ENCODE measurements at regions not wholly inside any gene's neighbourhood (a gene's known extent, or its start where the extent isn't known, plus 50 kb on each side); places are given as distances from the start of the nearest gene placed in this dataset.

DNA sequence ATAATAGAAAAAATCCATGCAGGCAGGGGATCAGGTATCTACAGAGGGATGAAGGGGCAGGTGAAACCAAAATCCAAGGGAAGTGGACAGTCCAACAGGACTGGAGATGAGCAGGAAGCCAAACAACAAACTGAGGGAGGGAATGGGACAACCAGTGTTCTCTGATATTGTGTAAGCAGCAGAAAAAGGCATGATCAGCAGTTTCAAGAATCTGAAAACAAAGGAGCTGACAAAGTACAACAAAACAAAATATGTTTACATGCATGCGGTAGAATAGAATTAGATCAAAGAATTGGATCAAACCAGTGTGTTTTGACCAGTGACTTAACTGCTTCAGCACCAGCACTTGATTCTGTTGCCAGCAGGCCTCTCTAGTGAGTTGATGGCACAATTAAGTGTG, 729.7 kb downstream of the RFPL4B start:
- Histone ChIP-seq H3K27ac (ENCODE audit: low read depth, low read length) (no peak overlapping the region), H3K9me3 (ENCODE audit: control insufficient read depth in 1 of 2, insufficient read depth in 1 of 2, low read depth in 1 of 2, low read length in 2 of 2) (no peaks in the 10 kb centered on the region), H3K4me1 (ENCODE audit: control insufficient read depth in 1 of 2, insufficient read depth in 2 of 2, low read length in 2 of 2) (0 out of 4 replicates have a peak, but pooled peaks cover 0 to 3% of the 10 kb centered on the region in 2 experiments), H3K4me2 (ENCODE audit: low read length) (no peak overlapping the region), H4K20me1 (ENCODE audit: insufficient read depth) (no peaks in the 10 kb centered on the region), H3K9me2 (ENCODE audit: insufficient read depth) (no peaks in the 10 kb centered on the region; the same call in 1 of the 2 replicates), H3K36me3 (ENCODE audit: control insufficient read depth in 1 of 2, insufficient read depth in 2 of 2, low read length in 2 of 2) (no peaks in the 10 kb centered on the region), H2AFZ (ENCODE audit: low read depth, low read length, poor library complexity, severe bottlenecking) (no peak overlapping the region), H3K79me2 (ENCODE audit: insufficient read depth, low read length) (no peaks in the 10 kb centered on the region), H3K27me3 (ENCODE audit: insufficient read depth, low read length) (no peaks in the 10 kb centered on the region), H3K4me3 (replicated peaks in 1 of 2; ENCODE audit: low read depth in 1 of 2, low read length in 2 of 2) (no peak overlapping the region), H3K9ac (ENCODE audit: low read length) (no peak overlapping the region)
- no peak for ATAC-seq
- no TSS peak for BruUV-seq (replicated peaks)
- ChIA-PET CTCF (no interaction called here), POLR2A (no interaction called here), RAD21 (ENCODE audit: low non-redundant PET in 1 of 2, low total read pairs in 2 of 2, uncharacterized antibody in 2 of 2, unreplicated experiment in 2 of 2) (no interaction called here)
- TF ChIP-seq SRF (IDR thresholded peaks at IDR 0.05; ENCODE audit: low read depth) (no peak), YY1 (IDR thresholded peaks at IDR 0.05; ENCODE audit: extremely low read depth, insufficient replicate concordance, low read depth, low read length) (no peak)
- TF ChIP-seq, protein P1, sequence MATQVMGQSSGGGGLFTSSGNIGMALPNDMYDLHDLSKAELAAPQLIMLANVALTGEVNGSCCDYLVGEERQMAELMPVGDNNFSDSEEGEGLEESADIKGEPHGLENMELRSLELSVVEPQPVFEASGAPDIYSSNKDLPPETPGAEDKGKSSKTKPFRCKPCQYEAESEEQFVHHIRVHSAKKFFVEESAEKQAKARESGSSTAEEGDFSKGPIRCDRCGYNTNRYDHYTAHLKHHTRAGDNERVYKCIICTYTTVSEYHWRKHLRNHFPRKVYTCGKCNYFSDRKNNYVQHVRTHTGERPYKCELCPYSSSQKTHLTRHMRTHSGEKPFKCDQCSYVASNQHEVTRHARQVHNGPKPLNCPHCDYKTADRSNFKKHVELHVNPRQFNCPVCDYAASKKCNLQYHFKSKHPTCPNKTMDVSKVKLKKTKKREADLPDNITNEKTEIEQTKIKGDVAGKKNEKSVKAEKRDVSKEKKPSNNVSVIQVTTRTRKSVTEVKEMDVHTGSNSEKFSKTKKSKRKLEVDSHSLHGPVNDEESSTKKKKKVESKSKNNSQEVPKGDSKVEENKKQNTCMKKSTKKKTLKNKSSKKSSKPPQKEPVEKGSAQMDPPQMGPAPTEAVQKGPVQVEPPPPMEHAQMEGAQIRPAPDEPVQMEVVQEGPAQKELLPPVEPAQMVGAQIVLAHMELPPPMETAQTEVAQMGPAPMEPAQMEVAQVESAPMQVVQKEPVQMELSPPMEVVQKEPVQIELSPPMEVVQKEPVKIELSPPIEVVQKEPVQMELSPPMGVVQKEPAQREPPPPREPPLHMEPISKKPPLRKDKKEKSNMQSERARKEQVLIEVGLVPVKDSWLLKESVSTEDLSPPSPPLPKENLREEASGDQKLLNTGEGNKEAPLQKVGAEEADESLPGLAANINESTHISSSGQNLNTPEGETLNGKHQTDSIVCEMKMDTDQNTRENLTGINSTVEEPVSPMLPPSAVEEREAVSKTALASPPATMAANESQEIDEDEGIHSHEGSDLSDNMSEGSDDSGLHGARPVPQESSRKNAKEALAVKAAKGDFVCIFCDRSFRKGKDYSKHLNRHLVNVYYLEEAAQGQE (IDR thresholded peaks at IDR 0.05; ENCODE audit: low read depth), result no peak
- no peak for DNase-seq (ENCODE audit: low read depth, low spot score)
- intact Hi-C loops (cut with micrococcal nuclease), result no loop called here

DNA sequence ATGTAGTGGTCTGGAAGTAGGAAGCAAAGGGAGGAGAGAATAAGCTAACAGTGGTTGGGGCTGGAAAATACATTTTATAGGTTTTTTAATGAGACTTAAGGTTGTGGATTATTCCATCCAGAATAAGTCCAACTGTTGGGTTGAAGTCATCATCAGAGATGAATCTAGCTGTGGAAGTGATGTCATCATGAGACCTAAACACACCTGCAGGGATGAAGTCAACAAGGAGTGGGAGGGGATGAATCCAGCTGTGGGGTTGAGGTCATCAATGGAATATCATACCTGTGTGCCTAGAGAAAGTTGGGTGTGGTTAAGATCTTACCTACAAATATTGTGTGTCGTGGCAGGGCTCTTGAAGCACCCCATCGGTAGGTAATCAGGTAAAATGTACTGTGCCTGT, 730.7 kb downstream of the RFPL4B start:
- Histone ChIP-seq H3K4me2 (ENCODE audit: low read length) (no peak overlapping the region), H3K9me3 (ENCODE audit: control insufficient read depth in 1 of 2, insufficient read depth in 1 of 2, low read depth in 1 of 2, low read length in 2 of 2) (no peaks in the 10 kb centered on the region), H3K36me3 (ENCODE audit: control insufficient read depth in 1 of 2, insufficient read depth in 2 of 2, low read length in 2 of 2) (no peaks in the 10 kb centered on the region), H3K4me1 (ENCODE audit: control insufficient read depth in 1 of 2, insufficient read depth in 2 of 2, low read length in 2 of 2) (0 out of 4 replicates have a peak, but pooled peaks cover 0 to 3% of the 10 kb centered on the region in 2 experiments), H3K9me2 (ENCODE audit: insufficient read depth) (no peaks in the 10 kb centered on the region; the same call in 1 of the 2 replicates), H3K9ac (ENCODE audit: low read length) (no peak overlapping the region), H3K79me2 (ENCODE audit: insufficient read depth, low read length) (no peaks in the 10 kb centered on the region), H4K20me1 (ENCODE audit: insufficient read depth) (no peaks in the 10 kb centered on the region), H2AFZ (ENCODE audit: low read depth, low read length, poor library complexity, severe bottlenecking) (no peak overlapping the region), H3K27me3 (ENCODE audit: insufficient read depth, low read length) (no peaks in the 10 kb centered on the region), H3K4me3 (replicated peaks in 1 of 2; ENCODE audit: low read depth in 1 of 2, low read length in 2 of 2) (no peak overlapping the region), H3K27ac (ENCODE audit: low read depth, low read length) (no peak overlapping the region)
- CTCF ChIA-PET, result no interaction called here
- RAD21 ChIA-PET (ENCODE audit: low non-redundant PET in 1 of 2, low total read pairs in 2 of 2, uncharacterized antibody in 2 of 2, unreplicated experiment in 2 of 2), result no interaction called here
- POLR2A ChIA-PET, result interaction anchor here (0.7 kb wide), 1 partner anchor 325 kb away, joined by 3 read pairs; no protein-coding TSS in a partner anchor
- no peak for ATAC-seq
- no TSS peak for BruUV-seq (replicated peaks)
- TF ChIP-seq, protein P2, sequence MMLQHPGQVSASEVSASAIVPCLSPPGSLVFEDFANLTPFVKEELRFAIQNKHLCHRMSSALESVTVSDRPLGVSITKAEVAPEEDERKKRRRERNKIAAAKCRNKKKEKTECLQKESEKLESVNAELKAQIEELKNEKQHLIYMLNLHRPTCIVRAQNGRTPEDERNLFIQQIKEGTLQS (IDR thresholded peaks at IDR 0.05), result no peak
- TF ChIP-seq EGR1 (IDR thresholded peaks at IDR 0.05; ENCODE audit: low read depth), result no peak
- TF ChIP-seq CBX3 (IDR thresholded peaks at IDR 0.05; ENCODE audit: low read depth), result no peak
- no peak for TF ChIP-seq SIN3A (IDR thresholded peaks at IDR 0.05; ENCODE audit: low read depth)
- TF ChIP-seq ZFX (IDR thresholded peaks at IDR 0.05), result no peak
- TF ChIP-seq, protein P3, sequence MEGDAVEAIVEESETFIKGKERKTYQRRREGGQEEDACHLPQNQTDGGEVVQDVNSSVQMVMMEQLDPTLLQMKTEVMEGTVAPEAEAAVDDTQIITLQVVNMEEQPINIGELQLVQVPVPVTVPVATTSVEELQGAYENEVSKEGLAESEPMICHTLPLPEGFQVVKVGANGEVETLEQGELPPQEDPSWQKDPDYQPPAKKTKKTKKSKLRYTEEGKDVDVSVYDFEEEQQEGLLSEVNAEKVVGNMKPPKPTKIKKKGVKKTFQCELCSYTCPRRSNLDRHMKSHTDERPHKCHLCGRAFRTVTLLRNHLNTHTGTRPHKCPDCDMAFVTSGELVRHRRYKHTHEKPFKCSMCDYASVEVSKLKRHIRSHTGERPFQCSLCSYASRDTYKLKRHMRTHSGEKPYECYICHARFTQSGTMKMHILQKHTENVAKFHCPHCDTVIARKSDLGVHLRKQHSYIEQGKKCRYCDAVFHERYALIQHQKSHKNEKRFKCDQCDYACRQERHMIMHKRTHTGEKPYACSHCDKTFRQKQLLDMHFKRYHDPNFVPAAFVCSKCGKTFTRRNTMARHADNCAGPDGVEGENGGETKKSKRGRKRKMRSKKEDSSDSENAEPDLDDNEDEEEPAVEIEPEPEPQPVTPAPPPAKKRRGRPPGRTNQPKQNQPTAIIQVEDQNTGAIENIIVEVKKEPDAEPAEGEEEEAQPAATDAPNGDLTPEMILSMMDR (IDR thresholded peaks at IDR 0.05 in 2 of 3, conservative IDR thresholded peaks at IDR 0.05 in 1 of 3; ENCODE audit: borderline replicate concordance in 1 of 3, insufficient read depth in 1 of 3, low read depth in 2 of 3, low read length in 2 of 3), result no peak
- no peak for DNase-seq (ENCODE audit: low read depth, low spot score)
- intact Hi-C loops (cut with micrococcal nuclease), result no loop called here
